ENCODE measurements at regions not wholly inside any gene's neighbourhood (a gene's known extent, or its start where the extent isn't known, plus 50 kb on each side); places are given as distances from the start of the nearest gene placed in this dataset.
A peak's percentile ranks its signal among the peaks of the same experiment; 100 is the strongest.

- TF ChIP-seq, protein P1, sequence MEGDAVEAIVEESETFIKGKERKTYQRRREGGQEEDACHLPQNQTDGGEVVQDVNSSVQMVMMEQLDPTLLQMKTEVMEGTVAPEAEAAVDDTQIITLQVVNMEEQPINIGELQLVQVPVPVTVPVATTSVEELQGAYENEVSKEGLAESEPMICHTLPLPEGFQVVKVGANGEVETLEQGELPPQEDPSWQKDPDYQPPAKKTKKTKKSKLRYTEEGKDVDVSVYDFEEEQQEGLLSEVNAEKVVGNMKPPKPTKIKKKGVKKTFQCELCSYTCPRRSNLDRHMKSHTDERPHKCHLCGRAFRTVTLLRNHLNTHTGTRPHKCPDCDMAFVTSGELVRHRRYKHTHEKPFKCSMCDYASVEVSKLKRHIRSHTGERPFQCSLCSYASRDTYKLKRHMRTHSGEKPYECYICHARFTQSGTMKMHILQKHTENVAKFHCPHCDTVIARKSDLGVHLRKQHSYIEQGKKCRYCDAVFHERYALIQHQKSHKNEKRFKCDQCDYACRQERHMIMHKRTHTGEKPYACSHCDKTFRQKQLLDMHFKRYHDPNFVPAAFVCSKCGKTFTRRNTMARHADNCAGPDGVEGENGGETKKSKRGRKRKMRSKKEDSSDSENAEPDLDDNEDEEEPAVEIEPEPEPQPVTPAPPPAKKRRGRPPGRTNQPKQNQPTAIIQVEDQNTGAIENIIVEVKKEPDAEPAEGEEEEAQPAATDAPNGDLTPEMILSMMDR (conservative IDR thresholded peaks at IDR 0.05; ENCODE audit: low read length) = no peak
- no peak for DNase-seq (ENCODE audit: low read depth)
- H3K4me3 ChIP-seq (ENCODE audit: low read length) = no peak overlapping the region
Measured at GRCh38 chr6:92377137-92377536, 1042.2 kb downstream of the EPHA7 start.

- no peak overlapping the region for H3K4me3 ChIP-seq (ENCODE audit: low read length)
- no peak for DNase-seq (ENCODE audit: low read depth)
- TF ChIP-seq, protein P1 (conservative IDR thresholded peaks at IDR 0.05; ENCODE audit: low read length) = no peak
Measured at GRCh38 chr6:92376691-92377090, 1042.7 kb downstream of the EPHA7 start.

- H3K4me3 ChIP-seq (ENCODE audit: low read length) = no peak overlapping the region
- no peak for DNase-seq (ENCODE audit: low read depth)
- TF ChIP-seq, protein P1 (conservative IDR thresholded peaks at IDR 0.05; ENCODE audit: low read length) = no peak
Measured at GRCh38 chr6:92371211-92372208, 1047.8 kb downstream of the EPHA7 start.

- no peak overlapping the region for H3K4me3 ChIP-seq (ENCODE audit: low read length)
- no peak for DNase-seq (ENCODE audit: low read depth)
- TF ChIP-seq, protein P1 (conservative IDR thresholded peaks at IDR 0.05; ENCODE audit: low read length) = no peak
Measured at GRCh38 chr6:92369309-92369708, 1050.0 kb downstream of the EPHA7 start.

DNA sequence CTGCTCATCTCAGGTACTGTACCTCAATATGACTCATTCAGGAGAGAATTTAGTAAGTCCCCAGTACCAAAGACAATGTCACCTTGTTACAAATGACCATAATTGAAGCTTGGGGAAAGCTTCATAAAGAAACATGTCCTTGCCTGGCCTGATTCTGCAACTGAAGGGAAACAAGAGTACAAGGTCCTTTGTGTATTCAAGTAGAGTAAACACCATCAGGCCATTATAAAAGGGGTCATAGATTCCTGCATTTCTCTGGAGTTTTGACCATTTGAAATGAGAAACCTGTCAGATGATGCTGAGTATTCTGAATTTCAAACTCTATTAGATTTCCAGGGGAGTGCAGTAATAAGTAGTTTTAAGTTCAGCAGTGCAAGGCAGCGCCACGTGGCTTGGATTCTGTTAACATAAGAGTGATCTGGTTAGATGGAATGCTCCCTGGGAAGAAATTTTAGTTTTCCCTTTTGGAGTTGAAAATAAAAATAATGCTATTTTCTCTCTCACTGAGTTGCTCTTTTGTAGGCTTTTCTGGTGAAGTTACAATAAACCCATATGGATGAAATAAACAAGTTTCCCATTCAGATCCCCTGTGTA is 1054.3 kb downstream of the EPHA7 start:
- H3K4me3 ChIP-seq (ENCODE audit: low read length) = no peak overlapping the region
- TF ChIP-seq, protein P1 (conservative IDR thresholded peaks at IDR 0.05; ENCODE audit: low read length) = no peak
- peak; percentile 3 for DNase-seq (ENCODE audit: low read depth)

DNA sequence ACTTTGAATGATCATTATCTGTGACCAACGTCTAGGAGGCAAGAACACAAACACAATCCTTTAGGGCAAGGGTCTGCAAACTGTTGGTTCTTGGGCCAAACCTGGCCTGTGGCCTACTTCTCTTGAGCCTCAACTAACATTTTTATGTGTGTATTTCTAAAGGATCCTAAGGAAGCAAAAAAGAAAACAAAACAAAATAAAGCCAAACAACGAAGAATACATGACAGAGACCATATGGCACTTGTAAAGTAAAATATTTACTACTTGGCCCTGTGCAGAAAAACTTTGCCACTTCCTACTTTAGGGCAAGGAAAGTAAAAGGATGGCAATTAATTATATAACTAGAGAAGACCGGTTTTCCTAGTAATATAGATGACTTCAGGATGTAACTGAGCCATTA is 1056.2 kb downstream of the EPHA7 start:
- DNase-seq (ENCODE audit: low read depth) = no peak
- TF ChIP-seq, protein P1 (conservative IDR thresholded peaks at IDR 0.05; ENCODE audit: low read length) = no peak
- no peak overlapping the region for H3K4me3 ChIP-seq (ENCODE audit: low read length)
